ENCODE measurements at regions not wholly inside any gene's neighbourhood (a gene's known extent, or its start where the extent isn't known, plus 50 kb on each side); places are given as distances from the start of the nearest gene placed in this dataset.

GRCh38 chr6:8181951-8182845 lies 79.8 kb upstream of the EEF1E1 start:
- no peak for TF ChIP-seq CTCF (IDR thresholded peaks at IDR 0.05; ENCODE audit: unreplicated experiment)
- no TSS peak for BruUV-seq (replicated peaks)
- CTCF ChIA-PET: no interaction called here
- intact Hi-C loops (cut with micrococcal nuclease; ENCODE audit: unreplicated experiment): no loop called here
- Mint-ChIP-seq H3K27me3 (ENCODE audit: unreplicated experiment) (no peaks in the 10 kb centered on the region), H3K27ac (ENCODE audit: unreplicated experiment) (no peak overlapping the region), H3K36me3 (ENCODE audit: insufficient read depth, unreplicated experiment) (no peaks in the 10 kb centered on the region), H3K4me3 (ENCODE audit: low read depth, unreplicated experiment) (no peak overlapping the region), H3K9me3 (ENCODE audit: low read depth, unreplicated experiment) (no peaks in the 10 kb centered on the region), H3K4me1 (ENCODE audit: low read depth, unreplicated experiment) (peaks cover 9% of the 10 kb centered on the region)
- DNase-seq: no peak

GRCh38 chr6:8181160-8181881 lies 79.0 kb upstream of the EEF1E1 start:
- no peak for DNase-seq
- Mint-ChIP-seq H3K4me1 (ENCODE audit: low read depth, unreplicated experiment) (peaks cover 9% of the 10 kb centered on the region), H3K4me3 (ENCODE audit: low read depth, unreplicated experiment) (no peak overlapping the region), H3K36me3 (ENCODE audit: insufficient read depth, unreplicated experiment) (no peaks in the 10 kb centered on the region), H3K27me3 (ENCODE audit: unreplicated experiment) (no peaks in the 10 kb centered on the region), H3K9me3 (ENCODE audit: low read depth, unreplicated experiment) (no peaks in the 10 kb centered on the region), H3K27ac (ENCODE audit: unreplicated experiment) (no peak overlapping the region)
- no peak for TF ChIP-seq CTCF (IDR thresholded peaks at IDR 0.05; ENCODE audit: unreplicated experiment)
- no TSS peak for BruUV-seq (replicated peaks)
- intact Hi-C loops (cut with micrococcal nuclease; ENCODE audit: unreplicated experiment): no loop called here
- CTCF ChIA-PET: no interaction called here

GRCh38 chr6:8180327-8181159 lies 78.2 kb upstream of the EEF1E1 start:
- BruUV-seq (replicated peaks): no TSS peak
- H3K36me3 Mint-ChIP-seq (ENCODE audit: insufficient read depth, unreplicated experiment): no peaks in the 10 kb centered on the region
- intact Hi-C loops (cut with micrococcal nuclease; ENCODE audit: unreplicated experiment): no loop called here
- H3K4me1 Mint-ChIP-seq (ENCODE audit: low read depth, unreplicated experiment): peaks cover 9% of the 10 kb centered on the region
- no peaks in the 10 kb centered on the region for H3K27me3 Mint-ChIP-seq (ENCODE audit: unreplicated experiment)
- CTCF ChIA-PET: no interaction called here
- peak overlapping the region; percentile 77 for H3K27ac Mint-ChIP-seq (ENCODE audit: unreplicated experiment)
- no peak for DNase-seq
- TF ChIP-seq CTCF (IDR thresholded peaks at IDR 0.05; ENCODE audit: unreplicated experiment): no peak
- no peaks in the 10 kb centered on the region for H3K9me3 Mint-ChIP-seq (ENCODE audit: low read depth, unreplicated experiment)
- H3K4me3 Mint-ChIP-seq (ENCODE audit: low read depth, unreplicated experiment): no peak overlapping the region

- Mint-ChIP-seq H3K36me3 (ENCODE audit: insufficient read depth, unreplicated experiment) (no peaks in the 10 kb centered on the region), H3K4me1 (ENCODE audit: low read depth, unreplicated experiment) (peaks cover 9% of the 10 kb centered on the region), H3K4me3 (ENCODE audit: low read depth, unreplicated experiment) (no peak overlapping the region), H3K27me3 (ENCODE audit: unreplicated experiment) (no peaks in the 10 kb centered on the region), H3K9me3 (ENCODE audit: low read depth, unreplicated experiment) (no peaks in the 10 kb centered on the region), H3K27ac (ENCODE audit: unreplicated experiment) (no peak overlapping the region)
- no TSS peak for BruUV-seq (replicated peaks)
- DNase-seq: no peak
- CTCF ChIA-PET: no interaction called here
- intact Hi-C loops (cut with micrococcal nuclease; ENCODE audit: unreplicated experiment): no loop called here
- no peak for TF ChIP-seq CTCF (IDR thresholded peaks at IDR 0.05; ENCODE audit: unreplicated experiment)
Observed at GRCh38 chr6:8177721-8178120, 75.4 kb upstream of the EEF1E1 start.

All from Calu3 (cell line).